SK-N-SH treated with all-trans-retinoic acid at 6 μM for 48 hours (cell line): ENCODE measurements at regions not wholly inside any gene's neighbourhood (a gene's known extent, or its start where the extent isn't known, plus 50 kb on each side); places are given as distances from the start of the nearest gene placed in this dataset.
"Not testable (repeated sequence)": the region's sequence is repeated elsewhere in the genome, so short reads cannot be mapped to it uniquely, and the experiment has no call there.

Source experiments
- ARNTL ChIP-seq: fragments of 450-650 bp; formaldehyde crosslinking; IDR thresholded peaks from 2 replicates; pipeline ENCODE4 v1.5.0; 2020; ENCODE audit warnings: low read depth, mild to moderate bottlenecking, moderate library complexity, borderline replicate concordance
- BACH2 ChIP-seq: fragments of 250-450 bp; sonication (Bioruptor Pico); IDR thresholded peaks from 2 replicates; pipeline ENCODE4 v1.9.0; 2021; ENCODE audit warnings: mild to moderate bottlenecking, borderline replicate concordance
- PATZ1 ChIP-seq: fragments of 250-450 bp; sonication (Bioruptor Pico); IDR thresholded peaks from 2 replicates; pipeline ENCODE4 v1.8.0; 2020; ENCODE audit warnings: mild to moderate bottlenecking, moderate library complexity, borderline replicate concordance
- TOX ChIP-seq: fragments of 250-450 bp; sonication (Bioruptor Pico); IDR thresholded peaks from 2 replicates; pipeline ENCODE4 v1.8.0; 2021; ENCODE audit warnings: mild to moderate bottlenecking, moderate library complexity, borderline replicate concordance
- ZFP30 ChIP-seq: fragments of 450-650 bp; formaldehyde crosslinking; IDR thresholded peaks from 2 replicates; pipeline ENCODE4 v1.5.0; 2022; ENCODE audit warnings: mild to moderate bottlenecking, moderate library complexity

GRCh38 chr13:105837295-105837694, 698.2 kb downstream of the EFNB2 start:
- not testable (repeated sequence) for TF ChIP-seq PATZ1, ZFP30, ARNTL, TOX, BACH2 (CRISPR knock-in tag)
